GM21367 (cell line): ENCODE measurements at regions not wholly inside any gene's neighbourhood (a gene's known extent, or its start where the extent isn't known, plus 50 kb on each side); places are given as distances from the start of the nearest gene placed in this dataset.
"Not testable (repeated sequence)": the region's sequence is repeated elsewhere in the genome, so short reads cannot be mapped to it uniquely, and the experiment has no call there.

ENCODE experiments used
- ATAC-seq: cut with Tn5 transposase; IDR thresholded peaks from one replicate; pipeline ENCODE4 v1.9.1; 2021; ENCODE audit not compliant: unreplicated experiment

DNA sequence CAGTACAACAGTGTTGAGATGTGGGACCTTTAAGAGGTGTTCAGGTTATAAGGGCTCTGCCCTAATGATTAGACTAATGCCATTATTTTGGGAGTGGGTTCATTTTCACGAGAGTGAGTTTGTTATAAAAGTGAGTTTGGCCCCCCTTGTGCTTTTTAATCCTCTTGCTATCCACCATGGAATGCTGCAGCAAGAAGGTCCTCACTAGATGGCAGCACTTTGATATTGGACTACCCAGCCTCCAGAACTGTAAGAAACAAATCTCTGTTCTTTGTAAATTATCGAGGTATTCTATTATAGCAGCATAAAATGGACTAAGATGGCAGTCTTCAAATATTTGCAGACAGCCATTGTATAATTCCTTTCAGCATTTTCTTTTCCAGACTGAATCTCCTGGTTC, 212.4 kb downstream of the LRRC70 start:
- no peak for ATAC-seq

DNA sequence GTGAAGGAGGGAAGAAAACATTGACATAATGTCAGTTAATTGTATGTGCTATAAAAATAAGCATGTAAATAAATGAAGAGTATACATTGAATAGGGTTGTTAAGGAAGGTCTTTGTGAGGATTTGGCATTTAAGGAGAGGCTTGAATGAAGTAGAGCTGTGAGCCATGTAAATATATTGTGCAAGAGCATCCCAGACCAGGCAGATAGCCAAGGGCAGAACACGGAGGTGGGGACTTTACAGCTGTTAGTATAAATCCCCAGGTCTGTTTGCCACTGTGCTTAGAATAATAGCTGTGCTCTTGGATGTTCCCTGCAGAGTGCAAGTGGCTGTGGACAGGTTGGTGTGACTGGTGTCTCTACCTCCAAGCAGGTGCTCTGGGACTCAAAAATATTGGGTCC, 211.7 kb downstream of the LRRC70 start:
- no peak for ATAC-seq

DNA sequence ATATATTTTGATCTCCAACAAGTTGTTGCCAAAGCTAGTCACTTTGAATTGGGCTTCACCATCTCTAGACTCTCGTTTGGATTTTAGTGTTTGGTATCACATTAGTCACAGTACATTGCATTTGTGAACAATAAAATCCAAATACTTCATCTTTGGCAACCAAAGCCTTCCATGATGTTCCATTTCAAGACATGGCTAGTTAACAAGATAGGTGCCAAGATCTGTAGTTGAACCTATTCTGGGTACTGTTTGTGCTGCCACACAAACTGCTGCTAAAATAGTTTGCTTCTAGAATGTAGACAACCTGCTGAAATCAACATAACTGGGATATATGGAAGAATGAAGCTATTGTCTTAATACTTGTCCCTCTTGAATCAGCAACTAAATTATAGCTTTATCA, 207.5 kb downstream of the LRRC70 start:
- ATAC-seq: no peak

DNA sequence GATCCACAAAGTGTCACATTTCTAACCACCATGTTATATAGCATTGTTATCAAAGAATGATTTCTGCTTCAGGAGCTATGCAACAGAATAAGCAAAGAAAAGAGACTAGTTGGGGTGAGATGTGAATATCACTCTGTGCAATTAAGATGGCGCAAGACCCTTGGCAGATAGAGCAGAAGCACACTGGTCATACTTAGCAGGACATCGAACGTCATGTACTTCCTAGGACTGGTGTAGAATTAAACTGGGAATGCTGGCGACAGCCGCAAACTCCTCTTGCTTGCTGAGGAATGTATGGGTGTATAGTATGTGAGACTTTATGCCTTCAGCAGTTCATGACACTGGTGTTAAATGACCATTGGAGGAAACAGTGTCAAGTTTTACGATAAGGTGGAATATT, 207.0 kb downstream of the LRRC70 start:
- ATAC-seq: no peak

DNA sequence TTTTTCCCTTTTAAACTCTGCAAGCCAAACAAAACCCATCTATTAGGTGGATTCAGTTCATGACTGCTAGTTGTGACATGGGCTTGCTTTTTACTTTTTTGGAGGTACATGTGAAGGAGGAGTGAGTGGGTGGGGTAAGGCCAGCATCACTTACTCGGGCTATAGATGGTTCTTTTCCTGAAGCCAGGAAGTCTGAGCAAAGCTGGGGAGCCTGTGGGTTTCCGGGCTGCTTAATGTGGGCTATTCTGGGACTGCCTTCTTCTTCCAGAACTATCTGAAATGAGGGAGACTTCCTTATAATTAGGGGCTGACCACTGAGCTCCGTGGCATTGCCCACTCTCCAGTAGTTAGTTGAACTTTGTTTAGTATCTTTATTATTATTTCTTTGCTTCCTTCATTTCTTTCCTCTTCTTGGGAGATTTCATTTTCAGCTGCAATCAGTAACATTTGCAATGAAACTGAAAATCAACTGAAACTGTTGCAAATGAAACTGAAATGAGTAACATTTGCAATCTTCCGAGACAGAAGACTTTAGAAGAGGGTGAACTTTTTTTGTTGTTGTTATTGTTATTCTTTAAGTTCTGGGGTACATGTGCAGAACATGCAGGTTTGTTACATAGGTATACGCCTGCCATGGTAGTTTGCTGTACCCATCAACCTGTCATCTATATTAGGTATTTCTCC, 204.9 kb downstream of the LRRC70 start:
- peak; percentile 62 for ATAC-seq

DNA sequence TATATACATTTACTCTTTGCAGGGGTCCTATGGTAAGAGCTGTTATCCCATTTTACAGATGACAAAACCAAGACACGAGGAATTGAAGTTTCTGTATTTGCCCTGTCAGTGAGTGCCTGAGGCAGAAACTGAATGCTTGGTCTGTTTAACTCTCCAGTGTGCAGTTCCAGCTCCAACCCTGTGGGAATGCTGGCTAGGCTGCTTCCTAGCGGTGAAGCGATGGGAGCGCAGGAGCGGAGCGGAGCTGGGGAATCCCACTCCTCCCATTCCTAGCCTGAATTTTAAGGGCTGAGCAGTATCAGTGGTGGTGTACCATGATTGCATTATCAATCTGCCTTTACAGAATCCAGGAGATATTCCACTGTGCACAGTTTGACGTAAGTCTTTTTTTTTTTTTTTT, 202.3 kb downstream of the LRRC70 start:
- ATAC-seq: no peak

DNA sequence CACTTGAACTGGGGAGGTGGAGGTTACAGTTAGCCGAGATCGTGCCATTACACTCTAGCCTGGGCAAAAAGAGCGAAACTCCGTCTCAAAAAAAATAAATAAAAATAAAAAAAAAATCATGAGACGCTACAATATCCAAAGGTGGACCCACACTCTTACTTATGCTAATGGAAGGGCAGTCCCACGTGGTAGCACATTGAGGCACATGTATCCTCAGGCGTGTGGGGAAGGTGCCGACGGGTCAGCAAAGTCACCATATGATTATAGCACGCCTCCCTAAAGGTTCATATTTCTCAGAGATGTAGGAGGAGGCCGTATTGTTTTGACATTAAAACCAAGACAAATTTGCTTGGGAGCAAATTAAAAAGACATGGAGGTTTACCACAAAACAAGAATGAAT, 201.6 kb downstream of the LRRC70 start:
- ATAC-seq: no peak

DNA sequence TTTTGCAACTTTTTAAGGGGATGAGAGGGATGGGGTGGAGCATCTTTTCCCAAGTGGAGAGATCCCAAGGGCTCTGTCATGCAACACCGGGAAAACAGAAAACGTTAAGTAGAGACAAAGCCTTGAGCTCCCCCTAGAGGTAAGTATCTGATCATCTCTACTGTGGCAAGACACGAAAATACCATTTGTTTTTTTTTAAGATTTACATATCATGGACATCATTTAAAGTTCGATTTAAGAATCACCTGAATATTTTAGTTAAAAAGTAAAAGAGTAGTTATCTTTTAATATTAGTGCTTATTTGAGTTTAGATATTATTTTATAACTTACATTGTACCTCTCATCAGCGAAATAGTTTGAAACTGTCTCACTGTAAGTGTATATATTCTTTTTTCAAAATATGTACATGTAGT, 200.4 kb downstream of the LRRC70 start:
- no peak for ATAC-seq

DNA sequence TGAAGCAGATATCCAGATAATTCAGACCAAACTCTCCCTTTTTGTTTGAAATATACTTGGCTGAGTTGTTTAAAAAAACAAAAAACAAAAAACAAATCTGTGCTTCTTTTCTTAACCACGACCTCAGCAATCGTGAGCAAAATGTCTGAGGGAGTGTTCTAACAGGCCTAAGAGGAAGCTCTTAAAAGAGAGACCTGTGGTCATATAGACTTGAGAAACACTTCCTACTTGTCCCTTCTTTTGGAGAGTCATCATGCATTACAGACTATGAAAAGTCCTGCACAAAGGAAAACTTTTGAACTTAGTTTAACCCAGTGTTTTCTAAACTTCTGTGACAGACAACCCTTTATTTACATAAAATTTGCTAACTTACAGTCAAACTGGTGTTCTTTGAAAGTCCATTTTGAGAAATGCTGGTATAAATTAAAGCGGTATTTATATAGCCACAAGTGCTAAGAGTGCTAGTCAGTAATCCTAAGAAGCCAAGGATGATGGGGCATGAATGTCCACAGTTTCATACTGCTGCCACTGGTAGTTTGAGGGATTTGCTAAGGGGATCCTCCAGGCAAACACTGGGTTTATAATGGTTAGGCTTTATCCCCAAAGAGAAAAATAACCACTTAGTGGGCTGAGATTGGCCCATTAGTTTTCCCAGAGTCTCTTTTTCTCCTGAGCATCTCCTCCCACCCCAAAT, 199.8 kb downstream of the LRRC70 start:
- ATAC-seq: no peak

DNA sequence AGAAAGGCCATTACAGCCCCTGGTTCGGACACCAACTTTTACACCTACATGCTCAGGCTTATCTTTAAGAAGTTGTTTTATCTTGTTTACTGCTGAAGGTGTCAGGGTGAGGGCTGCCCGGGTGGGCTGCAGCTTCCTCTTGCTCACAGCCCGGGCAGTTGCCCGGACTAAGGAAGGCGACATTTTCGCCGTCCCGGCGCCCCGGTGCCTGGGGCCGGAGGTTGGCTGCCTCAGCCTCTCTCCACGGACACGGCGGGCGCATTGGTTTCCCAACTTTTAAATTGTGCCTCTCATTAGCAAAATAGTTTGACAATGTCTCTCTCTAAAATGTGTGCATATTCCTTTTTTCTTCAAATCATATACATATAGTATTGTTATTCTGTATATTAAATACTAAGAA, 198.5 kb downstream of the LRRC70 start:
- not testable (repeated sequence) for ATAC-seq

DNA sequence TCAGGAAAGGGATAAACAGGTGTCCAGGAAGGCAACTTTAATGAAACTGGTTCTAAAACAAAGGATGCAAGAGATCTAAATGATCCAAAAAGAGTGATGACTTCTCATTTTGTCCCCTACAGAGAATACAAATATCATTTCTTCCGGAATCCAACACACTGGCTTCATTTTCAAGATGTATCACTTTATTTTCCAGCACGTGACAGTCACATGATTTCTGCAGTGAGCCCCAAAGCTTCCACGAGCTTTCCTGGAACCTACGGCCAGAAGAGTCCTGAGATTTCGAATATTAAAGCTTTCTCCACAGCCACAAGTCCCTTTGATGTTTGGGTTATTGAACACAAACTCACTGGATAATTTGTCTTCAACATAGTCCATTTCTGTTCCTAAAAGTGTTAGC, 198.0 kb downstream of the LRRC70 start:
- not testable (repeated sequence) for ATAC-seq

DNA sequence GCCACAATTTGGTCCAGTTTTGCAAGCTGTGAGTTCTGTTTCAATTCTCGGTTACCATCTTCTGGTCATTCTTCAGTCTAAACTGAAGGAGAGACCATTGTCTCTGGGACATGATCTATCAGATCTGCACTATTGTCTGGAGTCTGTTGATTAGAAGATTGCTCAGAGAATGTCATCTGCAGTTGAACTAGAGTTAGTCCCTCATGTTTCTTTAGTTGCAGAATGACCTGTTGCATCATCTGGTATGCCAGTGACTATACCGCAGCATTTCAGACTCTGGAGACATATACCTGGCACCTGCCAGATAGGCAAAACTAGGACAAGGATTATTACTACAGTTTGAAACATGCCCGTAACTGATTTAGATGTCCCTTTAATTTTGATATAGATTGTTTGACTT, 194.8 kb downstream of the LRRC70 start:
- no peak for ATAC-seq

DNA sequence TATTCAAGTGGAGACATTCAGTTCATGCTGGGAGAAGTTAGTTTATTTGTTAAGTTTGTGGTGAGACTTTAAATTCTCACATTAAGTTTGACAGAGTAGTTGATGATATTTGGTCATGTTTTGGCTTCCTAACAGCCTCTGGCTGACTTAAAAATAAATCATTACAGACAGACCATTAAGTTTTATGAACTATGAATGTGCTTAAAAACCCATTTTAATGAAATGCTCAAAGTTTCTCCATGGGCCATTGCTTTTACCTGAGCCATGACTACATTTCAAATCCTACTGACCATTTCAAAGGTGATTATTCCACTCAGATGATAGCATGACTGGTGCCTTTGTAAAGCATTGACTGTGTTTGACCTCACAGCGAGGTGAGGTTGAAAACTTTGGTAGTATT, 192.7 kb downstream of the LRRC70 start:
- no peak for ATAC-seq

DNA sequence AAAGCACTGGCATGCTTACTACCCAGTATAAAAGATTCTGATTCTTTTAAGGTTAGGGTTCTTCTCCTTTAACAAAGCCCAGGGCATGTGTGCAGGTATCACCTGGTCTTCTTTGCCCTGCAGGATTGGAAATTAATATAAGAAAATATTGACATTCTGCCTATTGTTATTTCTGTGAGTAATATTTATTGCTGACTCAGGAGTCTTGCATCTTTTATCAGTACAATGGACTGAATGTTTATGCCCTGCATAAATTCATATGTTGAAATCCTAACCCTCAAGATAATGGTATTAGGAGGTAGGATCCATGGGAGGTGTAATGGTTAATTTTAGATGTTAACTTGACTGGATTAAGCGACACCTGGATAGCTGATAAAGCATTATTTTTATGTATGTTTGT, 189.0 kb downstream of the LRRC70 start:
- ATAC-seq: no peak

DNA sequence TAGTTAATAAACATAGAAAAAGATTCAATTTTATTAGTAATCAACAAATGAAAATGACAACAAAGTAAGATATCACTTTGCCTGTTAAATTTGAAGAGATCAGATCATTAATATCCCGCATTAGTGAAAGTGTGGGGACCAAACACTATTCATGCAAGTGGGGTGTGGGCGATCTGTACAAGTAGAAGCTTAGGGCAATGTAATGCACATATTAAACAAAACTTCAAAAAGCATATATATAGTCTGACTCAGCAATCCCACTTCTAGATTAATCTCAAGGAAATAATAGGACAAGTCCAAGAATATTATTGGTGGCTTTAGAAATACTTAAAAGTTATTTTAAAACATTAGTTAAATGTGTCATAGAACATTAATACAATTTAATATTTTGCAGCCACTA, 188.5 kb downstream of the LRRC70 start:
- ATAC-seq: no peak

DNA sequence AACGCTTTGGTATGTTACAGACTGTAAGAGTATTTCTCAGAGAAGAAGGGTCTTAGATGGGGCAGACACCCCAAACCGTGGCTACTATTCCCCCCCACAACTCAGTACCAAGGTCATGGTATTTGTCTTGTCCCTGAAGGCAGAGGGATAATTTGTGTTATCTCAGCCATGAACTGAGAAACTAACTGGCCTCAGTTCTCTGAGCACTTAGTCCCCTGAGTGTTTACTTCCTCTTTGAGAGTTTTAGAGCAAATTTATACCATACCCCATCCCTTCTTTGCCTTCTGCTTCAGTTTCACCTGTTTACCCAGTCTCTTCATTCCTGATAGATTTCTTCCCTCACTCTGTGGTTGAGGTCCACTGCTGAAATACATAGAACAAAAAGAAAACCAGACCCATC, 183.9 kb downstream of the LRRC70 start:
- no peak for ATAC-seq

DNA sequence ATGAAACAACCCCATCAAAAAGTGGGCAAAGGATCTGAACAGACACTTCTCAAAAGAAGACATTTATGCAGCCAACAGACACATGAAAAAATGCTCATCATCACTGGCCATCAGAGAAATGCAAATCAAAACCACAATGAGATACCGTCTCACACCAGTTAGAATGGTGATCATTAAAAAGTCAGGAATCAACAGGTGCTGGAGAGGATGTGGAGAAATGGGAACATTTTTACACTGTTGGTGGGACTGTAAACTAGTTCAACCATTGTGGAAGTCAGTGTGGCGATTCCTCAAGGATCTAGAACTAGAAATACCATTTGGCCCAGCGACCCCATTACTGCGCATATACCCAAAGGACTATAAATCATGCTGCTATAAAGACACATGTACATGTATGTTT, 179.1 kb downstream of the LRRC70 start:
- ATAC-seq: not testable (repeated sequence)

DNA sequence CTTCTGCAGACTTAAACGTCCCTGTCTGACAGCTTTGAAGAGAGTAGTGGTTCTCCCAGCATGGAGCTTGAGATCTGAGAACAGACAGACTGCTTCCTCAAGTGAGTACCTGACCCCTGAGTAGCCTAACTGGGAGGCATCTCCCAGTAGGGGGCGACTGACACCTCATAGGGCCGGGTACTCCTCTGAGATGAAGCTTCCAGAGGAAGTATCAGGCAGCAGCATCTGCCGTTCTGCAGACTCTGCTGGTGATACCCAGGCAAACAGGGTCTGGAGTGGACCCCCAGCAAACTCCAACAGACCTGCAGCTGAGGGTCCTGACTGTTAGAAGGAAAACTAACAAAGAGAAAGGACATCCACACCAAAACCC, 174.4 kb downstream of the LRRC70 start:
- not testable (repeated sequence) for ATAC-seq

DNA sequence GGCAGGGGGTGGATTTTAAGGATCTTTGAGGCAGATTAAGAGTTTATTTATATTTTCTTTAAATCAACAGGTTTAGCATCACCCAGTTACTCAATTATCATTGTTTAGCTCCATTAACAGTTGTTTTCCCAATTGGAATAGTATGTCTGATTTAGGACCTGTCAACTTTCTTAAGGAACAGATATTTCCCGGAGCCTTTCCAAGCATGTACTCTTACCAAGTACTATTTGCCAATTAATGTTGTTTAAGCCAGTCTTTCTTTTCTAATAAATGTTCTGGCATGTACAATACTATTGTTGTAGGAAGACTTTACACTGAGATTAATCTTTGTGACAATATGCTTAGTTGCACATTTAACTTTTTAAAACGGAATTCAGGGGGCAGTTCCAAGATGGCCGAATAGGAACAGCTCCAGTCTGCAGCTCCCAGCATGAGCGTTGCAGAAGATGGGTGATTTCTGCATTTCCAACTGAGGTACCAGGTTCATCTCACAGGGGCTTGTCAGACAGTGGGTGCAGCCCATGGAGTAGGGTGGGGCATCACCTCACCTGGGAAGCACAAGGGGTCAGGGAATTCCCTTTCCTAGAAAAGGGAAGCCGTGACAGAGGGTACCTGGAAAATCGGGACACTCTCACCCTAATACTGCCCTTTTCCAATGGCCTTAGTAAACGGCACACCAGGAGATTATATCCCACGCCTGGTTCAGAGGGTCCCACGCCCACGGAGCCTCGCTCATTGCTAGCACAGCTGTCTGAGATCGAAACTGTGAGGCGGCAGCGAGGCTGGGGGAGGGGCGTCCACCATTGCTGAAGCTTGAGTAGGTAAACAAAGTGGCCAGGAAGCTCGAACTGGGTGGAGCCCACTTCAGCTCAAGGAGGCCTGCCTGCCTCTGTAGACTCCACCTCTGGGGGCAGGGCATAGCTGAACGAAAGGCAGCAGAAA, 173.7 kb downstream of the LRRC70 start:
- ATAC-seq: not testable (repeated sequence)

DNA sequence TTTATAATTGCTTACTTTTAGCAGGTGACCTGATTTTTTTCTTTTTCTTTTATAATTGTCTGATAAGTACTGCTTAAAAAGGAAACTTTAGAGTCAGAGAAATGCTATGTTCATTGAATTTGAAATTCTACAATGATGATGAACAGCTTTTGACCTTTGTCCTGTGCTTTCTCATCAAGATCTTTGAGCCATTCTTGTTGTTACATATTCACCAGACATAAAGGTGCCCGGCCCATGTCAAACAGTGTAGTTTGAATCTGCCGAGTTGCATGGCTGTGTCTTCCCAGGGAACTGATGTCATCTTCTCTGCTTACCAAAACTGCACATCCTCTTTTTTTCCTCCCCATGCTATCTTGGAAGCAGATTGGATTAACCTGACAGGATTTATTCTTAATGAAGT, 163.6 kb downstream of the LRRC70 start:
- no peak for ATAC-seq

DNA sequence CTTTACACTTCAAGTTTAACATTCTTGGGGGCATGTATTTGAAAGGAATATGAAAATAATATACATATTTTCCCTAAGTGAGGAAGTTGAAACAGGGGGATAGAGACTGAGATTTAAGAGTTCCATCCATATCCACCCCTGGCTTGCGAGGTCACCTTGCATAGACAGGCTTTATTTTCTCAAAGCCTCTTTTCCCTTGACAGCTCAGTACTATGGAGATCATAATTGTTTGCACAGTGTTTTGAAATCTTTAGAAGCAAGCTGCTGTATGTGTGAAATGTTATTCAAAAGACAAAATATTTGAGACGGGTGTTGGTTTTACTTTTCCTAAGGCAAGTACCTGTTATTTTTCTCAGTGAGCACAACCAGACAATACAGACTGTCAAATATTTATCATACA, 163.1 kb downstream of the LRRC70 start:
- no peak for ATAC-seq

DNA sequence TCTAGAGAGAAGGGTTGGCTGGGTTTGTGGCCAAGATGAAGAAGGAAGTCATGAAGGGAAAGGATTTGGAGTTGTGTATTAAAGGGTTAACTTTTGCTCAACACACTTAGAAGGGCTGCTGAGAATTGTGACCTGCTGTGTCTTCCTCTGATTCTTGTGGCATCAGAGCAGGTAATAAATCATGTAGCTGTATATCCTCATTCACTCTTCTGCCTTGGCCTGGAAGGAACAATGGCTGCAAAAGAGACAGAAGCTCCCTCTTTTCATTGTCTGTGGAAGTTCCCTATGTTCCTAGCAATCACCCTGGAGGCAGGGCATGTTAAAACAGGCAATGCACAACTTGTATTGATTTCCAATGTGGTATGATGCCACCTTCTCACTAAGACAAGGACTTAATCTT, 159.1 kb downstream of the LRRC70 start:
- ATAC-seq: no peak
